ENCODE measurements at regions not wholly inside any gene's neighbourhood (a gene's known extent, or its start where the extent isn't known, plus 50 kb on each side); places are given as distances from the start of the nearest gene placed in this dataset.

- H3K4me3 Mint-ChIP-seq, result peak overlapping the region; percentile 93
- H3K4me1 Mint-ChIP-seq, result peaks cover 40% of the 10 kb centered on the region
- H3K27ac Mint-ChIP-seq (ENCODE audit: unreplicated experiment), result no peak overlapping the region
- no peaks in the 10 kb centered on the region for H3K36me3 Mint-ChIP-seq (ENCODE audit: low read depth)
- H3K9me3 Mint-ChIP-seq, result no peaks in the 10 kb centered on the region
- no peak for TF ChIP-seq CTCF (conservative IDR thresholded peaks at IDR 0.05)
- no peaks in the 10 kb centered on the region for H3K27me3 Mint-ChIP-seq (ENCODE audit: low read depth)
- peak; percentile 39 for DNase-seq (ENCODE audit: low read depth, low spot score)
Measured at GRCh38 chr9:36486933-36487481, 85.7 kb upstream of the MELK start.

DNA sequence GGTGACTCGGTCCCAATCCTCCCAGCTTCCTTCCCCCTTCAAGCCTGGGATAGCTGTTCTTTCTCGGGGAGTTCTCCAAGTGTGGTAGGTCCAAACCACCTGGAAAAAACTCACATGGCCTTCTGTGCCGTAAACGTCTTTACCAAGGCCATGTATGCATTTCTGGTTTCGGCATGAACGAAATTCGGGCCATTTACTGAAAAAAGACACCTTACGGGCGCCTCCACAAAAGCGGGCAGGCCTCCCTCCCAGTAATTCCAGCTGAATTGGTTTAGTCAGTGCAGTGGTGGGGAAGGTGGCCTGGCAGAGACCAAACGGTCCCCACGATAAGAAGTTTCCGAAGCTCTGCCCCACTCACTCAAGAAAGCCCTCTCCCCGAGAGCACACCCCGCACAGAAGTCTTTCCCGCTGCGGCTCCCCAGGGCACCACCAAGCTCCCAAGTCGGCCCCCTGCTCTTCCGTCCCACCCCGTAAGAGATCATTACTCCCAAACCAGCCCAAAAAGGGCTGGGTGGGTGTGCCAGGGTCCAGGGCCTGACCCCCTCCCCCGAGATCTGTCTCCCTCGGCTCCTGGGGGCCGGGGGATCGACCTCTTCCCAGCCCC is 86.3 kb upstream of the MELK start:
- Mint-ChIP-seq H3K36me3 (ENCODE audit: low read depth) (no peaks in the 10 kb centered on the region), H3K27me3 (ENCODE audit: low read depth) (no peaks in the 10 kb centered on the region), H3K27ac (ENCODE audit: unreplicated experiment) (peak overlapping the region; percentile 90), H3K4me1 (peaks cover 44% of the 10 kb centered on the region), H3K9me3 (no peaks in the 10 kb centered on the region), H3K4me3 (peak overlapping the region; percentile 93)
- DNase-seq (ENCODE audit: low read depth, low spot score), result peak; percentile 11
- TF ChIP-seq CTCF (conservative IDR thresholded peaks at IDR 0.05), result no peak

DNA sequence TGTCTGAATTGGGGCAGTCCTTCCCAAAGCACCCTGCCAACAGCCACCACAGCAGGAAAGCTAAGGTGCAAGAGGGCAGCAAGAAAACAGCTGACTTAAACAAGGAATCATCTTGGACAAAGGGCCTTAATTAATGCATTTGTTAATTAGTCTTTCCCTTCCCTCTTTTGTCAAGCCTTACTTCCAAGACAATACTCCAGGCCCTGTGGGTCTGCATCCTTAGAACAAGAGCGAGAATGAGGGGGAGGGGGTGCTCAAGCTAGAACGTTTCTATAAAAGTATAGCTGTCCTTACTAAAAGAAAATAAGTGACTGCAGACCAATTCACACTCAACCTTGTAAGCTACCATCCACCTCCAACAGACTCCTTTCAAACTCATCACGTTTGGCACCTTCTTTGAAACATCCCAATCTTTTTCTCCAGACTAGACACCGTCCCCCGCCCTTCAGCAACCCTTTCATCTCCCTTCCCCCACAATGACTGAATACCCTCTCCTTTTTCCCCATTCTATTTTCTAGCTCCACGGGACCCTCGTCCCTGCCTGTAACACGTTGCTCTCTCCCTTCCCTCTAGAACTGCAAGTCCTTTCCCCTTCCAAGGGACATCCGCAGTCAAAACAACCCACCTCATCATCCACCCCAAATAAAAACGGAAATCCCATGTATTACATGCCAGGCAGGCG is 85.7 kb upstream of the RNF38 start:
- no peaks in the 10 kb centered on the region for H3K9me3 Mint-ChIP-seq
- H3K27ac Mint-ChIP-seq (ENCODE audit: unreplicated experiment), result peak overlapping the region; percentile 90
- H3K4me3 Mint-ChIP-seq, result peak overlapping the region; percentile 93
- TF ChIP-seq CTCF (conservative IDR thresholded peaks at IDR 0.05), result no peak
- no peaks in the 10 kb centered on the region for H3K36me3 Mint-ChIP-seq (ENCODE audit: low read depth)
- DNase-seq (ENCODE audit: low read depth, low spot score), result no peak
- no peaks in the 10 kb centered on the region for H3K27me3 Mint-ChIP-seq (ENCODE audit: low read depth)
- H3K4me1 Mint-ChIP-seq, result peaks cover 51% of the 10 kb centered on the region

DNA sequence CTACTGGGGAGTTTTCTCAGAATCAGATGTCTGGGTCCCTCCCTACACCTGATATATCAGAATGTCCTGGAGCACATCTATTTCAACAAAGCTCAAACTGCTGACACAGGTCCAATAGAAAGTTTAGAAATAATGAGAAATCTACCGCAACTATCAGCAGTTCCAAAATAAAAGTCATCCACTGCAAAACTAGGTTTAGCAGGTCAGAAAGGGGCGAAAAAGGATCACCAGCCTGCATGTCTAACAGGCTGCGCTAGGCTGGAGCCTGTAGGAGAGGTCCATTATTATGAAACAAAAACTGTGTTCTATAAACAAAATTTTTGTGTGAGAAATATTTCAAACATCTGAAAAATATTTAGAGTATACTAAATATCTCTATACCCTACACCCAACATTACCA is 84.1 kb upstream of the RNF38 start:
- H3K4me1 Mint-ChIP-seq, result peaks cover 57% of the 10 kb centered on the region
- H3K27ac Mint-ChIP-seq (ENCODE audit: unreplicated experiment), result no peak overlapping the region
- H3K4me3 Mint-ChIP-seq, result peak overlapping the region; percentile 35
- no peaks in the 10 kb centered on the region for H3K9me3 Mint-ChIP-seq
- DNase-seq (ENCODE audit: low read depth, low spot score), result no peak
- H3K27me3 Mint-ChIP-seq (ENCODE audit: low read depth), result no peaks in the 10 kb centered on the region
- TF ChIP-seq CTCF (conservative IDR thresholded peaks at IDR 0.05), result no peak
- H3K36me3 Mint-ChIP-seq (ENCODE audit: low read depth), result no peaks in the 10 kb centered on the region

DNA sequence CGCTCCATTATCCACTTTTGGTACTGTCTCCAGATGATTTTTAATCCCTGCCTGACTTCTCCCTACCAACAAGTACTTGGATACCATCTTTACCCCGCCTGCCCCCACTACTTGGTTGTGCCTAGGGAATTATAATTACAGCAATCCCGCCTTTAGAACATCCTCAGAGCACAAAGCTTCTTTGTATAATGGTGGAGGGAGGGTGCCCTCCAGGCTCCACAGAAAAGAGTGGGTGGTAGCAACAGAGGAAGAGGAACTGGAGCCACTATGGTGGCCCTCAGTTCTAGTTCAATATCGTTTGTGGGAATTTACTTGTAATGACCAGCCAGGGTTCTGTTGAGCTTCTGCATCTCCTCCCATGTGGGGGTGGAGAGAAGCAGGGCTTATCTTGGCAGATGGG is 79.0 kb upstream of the RNF38 start:
- Mint-ChIP-seq H3K4me1 (peaks cover 32% of the 10 kb centered on the region), H3K27ac (ENCODE audit: unreplicated experiment) (peak overlapping the region; percentile 83), H3K36me3 (ENCODE audit: low read depth) (no peaks in the 10 kb centered on the region), H3K9me3 (no peaks in the 10 kb centered on the region), H3K4me3 (peak overlapping the region; percentile 75), H3K27me3 (ENCODE audit: low read depth) (no peaks in the 10 kb centered on the region)
- TF ChIP-seq CTCF (conservative IDR thresholded peaks at IDR 0.05), result no peak
- DNase-seq (ENCODE audit: low read depth, low spot score), result peak; percentile 6
